ENCODE measurements at regions not wholly inside any gene's neighbourhood (a gene's known extent, or its start where the extent isn't known, plus 50 kb on each side); places are given as distances from the start of the nearest gene placed in this dataset.

GRCh38 chr10:43863859-43864591, 215.3 kb upstream of the ZNF32 start:
- no peak for DNase-seq

DNA sequence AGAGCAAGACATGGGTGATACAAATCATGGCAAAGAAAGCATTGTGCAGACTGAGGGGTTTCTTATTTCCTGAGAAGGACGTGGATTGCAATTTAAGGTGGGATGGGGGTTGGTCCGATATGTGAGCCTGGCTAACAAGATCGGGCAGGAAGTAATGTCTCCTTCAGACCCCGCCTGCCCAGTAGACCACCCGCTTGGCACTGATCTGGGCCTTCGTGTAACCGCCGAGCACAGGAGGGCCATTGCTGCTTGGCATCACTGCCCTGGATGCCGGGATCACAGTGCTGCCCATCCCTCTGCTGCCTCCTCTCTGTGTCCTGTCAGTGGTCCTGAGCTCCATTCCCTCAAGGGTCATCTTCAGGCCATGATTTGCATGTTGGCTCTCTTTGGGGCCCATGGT, 214.6 kb upstream of the ZNF32 start:
- DNase-seq, result no peak

GRCh38 chr10:43862756-43863155, 214.1 kb upstream of the ZNF32 start:
- DNase-seq, result no peak

DNA sequence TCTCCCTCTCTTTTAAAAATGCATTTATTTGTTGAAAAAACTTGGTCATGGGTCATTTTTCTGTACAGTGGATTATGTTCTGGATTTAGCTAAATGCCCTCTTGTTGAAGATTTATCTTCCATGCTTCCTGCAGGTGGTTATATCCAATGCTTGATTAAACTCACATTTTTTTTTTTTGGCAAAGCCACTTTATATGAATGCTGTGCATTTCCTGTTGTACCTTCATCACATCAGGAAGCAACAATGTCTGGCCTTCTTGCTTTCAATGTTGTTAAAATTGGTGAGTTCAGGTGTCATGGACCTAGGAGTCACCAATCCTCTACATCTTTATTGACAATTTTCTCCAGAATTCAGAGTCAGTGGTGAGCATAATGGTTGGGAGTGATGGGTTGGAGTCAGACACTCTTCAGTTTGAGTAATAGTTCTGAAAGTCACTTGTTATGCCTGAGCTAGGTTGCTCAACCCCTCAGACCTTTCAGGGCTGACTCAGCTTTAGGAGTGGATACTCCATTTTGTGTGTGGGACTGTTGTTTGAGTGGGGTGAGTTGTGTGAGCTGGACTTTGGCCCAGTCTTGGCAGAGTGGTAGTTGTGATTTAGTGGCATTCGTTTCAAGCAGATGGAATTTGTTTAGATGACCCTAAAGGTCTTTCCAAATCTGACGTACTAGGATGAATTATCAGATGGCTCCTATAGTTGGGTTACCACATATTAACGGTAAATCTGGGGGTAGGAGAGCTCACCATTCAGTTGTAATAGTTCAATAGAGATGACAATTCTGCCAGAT, 213.5 kb upstream of the ZNF32 start:
- no peak for DNase-seq

- DNase-seq, result no peak
Observed at GRCh38 chr10:43859016-43859525, 210.4 kb upstream of the ZNF32 start.

GRCh38 chr10:43857931-43858315, 209.2 kb upstream of the ZNF32 start:
- DNase-seq, result no peak

DNA sequence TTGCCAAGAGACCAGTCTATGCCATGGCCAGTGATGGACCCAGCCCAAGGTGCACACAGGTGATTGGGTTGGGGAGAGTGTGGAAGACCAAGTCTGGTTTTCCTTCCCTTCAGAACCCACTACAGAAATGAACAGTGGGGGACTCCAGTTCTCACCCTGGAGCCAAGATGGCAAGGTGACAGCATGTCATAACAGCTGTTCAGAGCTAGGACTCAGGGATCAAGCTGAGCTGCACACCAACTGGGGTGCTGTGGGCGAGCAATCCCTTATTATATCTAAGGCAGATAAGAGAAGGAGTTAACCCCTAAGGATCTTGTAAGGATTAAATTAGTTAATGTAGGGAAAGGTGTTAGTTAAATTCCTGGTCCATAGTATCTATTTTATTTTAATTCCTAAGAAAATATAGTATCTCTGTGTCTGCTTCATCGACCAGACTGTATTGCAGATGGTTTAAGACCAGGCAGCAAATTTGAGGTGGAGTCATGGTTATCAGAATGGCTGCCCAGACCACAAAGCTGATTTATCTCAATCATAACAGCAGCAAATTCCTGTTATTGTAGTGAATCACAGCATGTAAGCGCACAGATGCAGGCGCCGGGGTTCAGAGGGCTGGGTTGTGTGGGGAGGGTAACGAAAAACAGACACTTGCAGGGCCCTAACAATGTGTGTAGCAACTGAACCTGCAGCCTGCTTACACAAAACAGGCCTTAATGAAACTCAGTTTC, 208.7 kb upstream of the ZNF32 start:
- no peak for DNase-seq

- DNase-seq, result no peak
Observed at GRCh38 chr10:43856299-43856698, 207.6 kb upstream of the ZNF32 start.

DNA sequence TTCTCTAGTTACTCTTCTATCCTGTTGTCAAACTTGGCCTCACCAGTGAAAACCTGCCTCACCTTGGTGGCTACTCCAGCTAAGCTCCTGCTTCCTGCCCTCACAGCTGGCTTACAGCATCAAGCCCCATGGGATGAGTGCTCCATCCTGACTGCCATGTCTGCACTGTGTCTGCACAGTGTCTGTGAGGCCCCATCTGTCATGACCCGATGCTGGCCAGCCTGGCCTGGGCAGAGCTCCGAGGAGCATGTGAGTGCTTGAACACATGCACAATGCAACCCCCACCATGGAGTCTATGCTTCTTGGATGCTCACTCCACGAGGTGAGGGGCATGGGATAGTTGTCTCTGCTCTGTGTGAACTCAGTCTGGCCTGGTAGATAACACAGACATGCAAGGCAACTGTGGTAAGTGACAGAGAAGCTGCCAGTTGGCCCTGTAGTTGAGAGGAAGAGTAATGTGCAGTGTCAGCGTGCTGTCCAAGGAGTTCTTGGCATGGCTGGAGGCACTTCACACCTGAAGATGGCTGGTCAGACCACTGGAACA, 207.1 kb upstream of the ZNF32 start:
- DNase-seq, result no peak

GRCh38 chr10:43854007-43854406, 205.3 kb upstream of the ZNF32 start:
- DNase-seq, result no peak

GRCh38 chr10:43853369-43853768, 204.7 kb upstream of the ZNF32 start:
- DNase-seq, result no peak

DNA sequence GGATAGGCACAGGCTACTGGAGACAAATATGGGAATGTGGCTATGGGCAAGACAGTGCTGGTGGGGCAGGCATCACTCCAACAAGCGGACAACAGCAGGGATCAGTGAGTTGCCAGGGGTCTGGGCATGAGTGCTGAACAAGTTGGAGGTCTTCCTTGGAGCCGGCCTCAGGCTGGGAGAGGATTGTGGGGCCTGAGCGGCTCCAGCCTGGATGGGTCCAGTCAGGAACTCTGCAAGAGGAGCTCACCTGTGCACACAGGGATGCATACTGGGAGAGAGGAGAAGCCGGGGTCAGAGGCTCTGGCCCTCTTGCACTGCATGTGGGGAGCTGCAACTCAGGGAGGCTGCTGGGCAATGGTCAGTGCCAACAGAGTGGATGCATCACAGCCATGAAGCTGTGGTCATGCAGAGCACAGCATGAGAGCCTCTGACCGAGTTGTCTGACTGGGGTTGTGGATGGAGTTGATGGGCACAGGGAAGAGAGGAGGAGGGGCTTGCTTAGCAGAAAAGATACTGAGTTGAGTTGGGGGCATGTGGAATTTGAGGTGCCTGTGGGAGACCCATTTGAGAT, 204.0 kb upstream of the ZNF32 start:
- no peak for DNase-seq

DNA sequence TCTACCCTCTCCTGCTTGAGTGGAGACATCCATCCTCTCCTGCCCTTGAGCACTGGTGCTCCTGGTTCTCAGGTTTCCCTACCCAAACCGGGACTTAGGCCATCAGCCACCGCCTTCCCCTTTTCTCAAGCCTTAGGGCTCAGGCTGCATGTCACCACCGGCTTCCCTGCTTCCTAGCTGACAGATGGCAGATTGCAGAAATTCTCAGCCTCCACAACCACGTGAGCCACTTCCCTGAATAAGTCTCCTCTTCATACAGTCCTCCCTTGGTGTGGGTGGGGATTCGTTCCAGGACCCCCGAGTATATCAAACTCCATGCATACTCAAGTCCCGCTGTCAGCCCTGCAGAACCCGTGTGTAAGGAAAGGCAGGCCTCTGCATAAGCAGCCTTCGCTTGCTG, 203.5 kb upstream of the ZNF32 start:
- no peak for DNase-seq

GRCh38 chr10:43851030-43851429, 202.3 kb upstream of the ZNF32 start:
- no peak for DNase-seq

DNA sequence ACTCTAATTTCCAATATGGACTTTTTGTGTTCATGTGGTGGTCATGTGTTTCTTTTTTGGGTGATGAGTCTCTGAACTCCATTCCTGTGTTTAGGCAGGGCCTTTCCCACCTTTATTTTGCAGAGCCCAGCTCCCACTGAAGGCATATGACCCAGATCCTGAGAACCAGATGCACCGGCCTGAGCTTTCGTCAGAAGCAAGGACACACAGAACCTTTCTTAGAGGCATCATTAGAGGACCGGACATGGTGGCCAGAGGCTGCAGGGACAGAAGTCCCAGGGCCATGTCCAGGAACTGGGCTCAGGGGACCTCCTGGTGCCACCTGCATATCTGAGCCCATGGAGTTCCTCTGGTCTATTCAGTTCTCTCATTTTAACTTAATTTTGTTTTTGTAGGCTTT, 200.9 kb upstream of the ZNF32 start:
- DNase-seq, result no peak

DNA sequence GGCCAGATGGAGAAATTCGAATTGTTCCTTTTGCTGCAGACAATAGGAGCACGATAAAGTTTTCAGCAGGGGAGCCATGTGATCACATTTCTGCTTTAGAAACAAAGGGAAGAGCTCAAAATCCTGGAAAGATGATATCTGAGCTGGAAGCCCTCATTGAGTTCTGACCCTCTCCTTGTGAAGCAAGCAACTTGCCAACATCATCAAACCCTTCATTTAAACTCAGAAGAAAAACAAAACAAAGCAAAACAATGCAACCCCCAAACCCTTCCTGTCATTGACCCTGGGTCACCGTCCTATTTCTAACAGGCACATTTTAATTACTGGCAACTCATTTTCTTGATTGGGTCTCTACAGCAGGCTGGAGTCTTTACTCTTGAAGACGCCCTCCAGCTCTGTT, 198.3 kb upstream of the ZNF32 start:
- no peak for DNase-seq

GRCh38 chr10:43846187-43846680, 197.6 kb upstream of the ZNF32 start:
- DNase-seq, result peak in 1 of 6 experiments; percentile 30

DNA sequence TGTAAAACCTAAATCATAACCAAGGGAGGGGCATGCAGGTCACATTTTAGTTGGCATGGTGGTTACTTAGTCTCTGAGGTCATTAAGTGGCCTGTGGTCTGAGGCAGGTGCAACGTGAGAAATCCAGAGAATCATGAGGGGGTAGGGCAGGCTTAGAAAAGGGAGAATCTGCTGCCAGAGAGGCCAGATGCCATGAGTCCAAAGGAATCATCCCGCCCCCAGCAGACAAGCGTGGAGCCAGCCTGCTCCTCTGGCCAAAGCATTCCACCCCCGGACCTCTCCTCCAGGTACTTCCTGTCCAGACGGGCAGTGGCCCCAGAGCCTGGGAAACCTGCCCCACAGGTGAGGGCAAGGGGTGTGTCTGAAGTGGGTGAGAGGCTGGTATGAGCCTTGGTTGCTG, 196.4 kb upstream of the ZNF32 start:
- no peak for DNase-seq

- DNase-seq, result no peak
Observed at GRCh38 chr10:43844221-43844620, 195.5 kb upstream of the ZNF32 start.

DNA sequence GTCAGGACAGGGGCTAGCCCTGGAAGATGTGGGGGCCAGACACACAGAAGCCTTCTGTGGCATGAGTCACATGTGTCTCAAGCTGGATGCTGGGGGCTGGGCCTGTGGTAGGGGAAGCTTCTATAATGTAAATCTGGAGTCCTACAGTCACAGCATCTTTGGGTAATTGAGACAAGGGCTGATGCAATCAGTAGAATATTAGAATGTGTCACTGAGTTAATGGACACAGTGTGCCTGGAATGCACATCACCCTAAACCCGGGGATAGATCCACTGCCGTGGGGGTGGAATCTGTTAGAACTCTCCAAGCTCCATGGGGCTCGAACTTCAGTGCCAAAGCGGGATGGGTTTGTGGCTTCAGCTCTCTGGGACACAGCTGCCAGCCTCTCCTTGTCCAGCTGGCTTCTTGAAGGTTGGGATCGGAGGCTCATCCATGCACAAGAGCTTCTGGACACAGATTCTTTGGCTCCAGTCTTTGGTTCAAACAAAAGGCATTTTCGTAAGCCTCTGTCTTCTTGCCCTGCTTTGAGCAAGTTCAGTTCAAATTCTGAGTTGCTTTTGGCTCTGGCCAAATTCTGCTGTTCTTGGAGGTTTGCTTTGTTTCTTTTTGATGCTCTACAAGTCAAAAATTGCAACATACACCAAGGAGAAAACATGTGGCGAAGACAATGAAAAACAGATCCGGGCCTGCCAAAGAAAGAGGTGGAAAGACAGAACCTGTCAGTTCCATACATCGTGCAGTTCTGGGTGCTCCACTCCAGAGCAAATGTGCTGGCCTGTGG, 194.8 kb upstream of the ZNF32 start:
- no peak for DNase-seq

- DNase-seq, result no peak
Observed at GRCh38 chr10:43842496-43842895, 193.8 kb upstream of the ZNF32 start.

GRCh38 chr10:43842072-43842471, 193.4 kb upstream of the ZNF32 start:
- DNase-seq, result no peak
